ENCODE measurements at regions not wholly inside any gene's neighbourhood (a gene's known extent, or its start where the extent isn't known, plus 50 kb on each side); places are given as distances from the start of the nearest gene placed in this dataset.

DNA sequence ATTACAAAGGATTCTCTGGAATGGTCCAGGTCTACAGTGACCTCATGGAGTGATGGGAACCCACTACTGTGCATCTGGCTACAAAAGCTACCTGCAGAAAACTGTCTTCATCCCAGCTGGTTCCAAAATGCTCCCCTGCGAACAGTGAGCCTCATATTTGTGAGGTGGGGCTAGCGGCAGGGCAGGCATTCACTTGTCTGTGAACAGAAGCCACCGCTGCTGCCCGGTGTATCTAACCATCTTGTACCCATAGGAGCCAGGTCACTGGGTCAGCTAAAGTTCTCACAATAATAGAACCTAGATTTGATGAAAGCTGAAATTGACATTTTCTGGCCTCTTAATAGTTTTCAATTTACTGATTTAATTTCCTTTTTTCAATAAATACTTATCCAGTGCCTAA is 150.7 kb downstream of the KLF13 start:
- TF ChIP-seq, protein P1, sequence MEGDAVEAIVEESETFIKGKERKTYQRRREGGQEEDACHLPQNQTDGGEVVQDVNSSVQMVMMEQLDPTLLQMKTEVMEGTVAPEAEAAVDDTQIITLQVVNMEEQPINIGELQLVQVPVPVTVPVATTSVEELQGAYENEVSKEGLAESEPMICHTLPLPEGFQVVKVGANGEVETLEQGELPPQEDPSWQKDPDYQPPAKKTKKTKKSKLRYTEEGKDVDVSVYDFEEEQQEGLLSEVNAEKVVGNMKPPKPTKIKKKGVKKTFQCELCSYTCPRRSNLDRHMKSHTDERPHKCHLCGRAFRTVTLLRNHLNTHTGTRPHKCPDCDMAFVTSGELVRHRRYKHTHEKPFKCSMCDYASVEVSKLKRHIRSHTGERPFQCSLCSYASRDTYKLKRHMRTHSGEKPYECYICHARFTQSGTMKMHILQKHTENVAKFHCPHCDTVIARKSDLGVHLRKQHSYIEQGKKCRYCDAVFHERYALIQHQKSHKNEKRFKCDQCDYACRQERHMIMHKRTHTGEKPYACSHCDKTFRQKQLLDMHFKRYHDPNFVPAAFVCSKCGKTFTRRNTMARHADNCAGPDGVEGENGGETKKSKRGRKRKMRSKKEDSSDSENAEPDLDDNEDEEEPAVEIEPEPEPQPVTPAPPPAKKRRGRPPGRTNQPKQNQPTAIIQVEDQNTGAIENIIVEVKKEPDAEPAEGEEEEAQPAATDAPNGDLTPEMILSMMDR (IDR thresholded peaks at IDR 0.05) = no peak
- no peak overlapping the region for H3K27ac Mint-ChIP-seq (ENCODE audit: unreplicated experiment)
- DNase-seq (ENCODE audit: low spot score) = no peak
- H3K4me1 Mint-ChIP-seq (ENCODE audit: low read depth) = peaks cover 21% of the 10 kb centered on the region
- H3K36me3 Mint-ChIP-seq (ENCODE audit: low read depth) = peaks cover 2% of the 10 kb centered on the region
- H3K9me3 Mint-ChIP-seq (ENCODE audit: low read depth) = no peaks in the 10 kb centered on the region
- H3K4me3 Mint-ChIP-seq (ENCODE audit: unreplicated experiment) = no peak overlapping the region
- H3K27me3 Mint-ChIP-seq (ENCODE audit: low read depth) = peaks cover 9% of the 10 kb centered on the region

DNA sequence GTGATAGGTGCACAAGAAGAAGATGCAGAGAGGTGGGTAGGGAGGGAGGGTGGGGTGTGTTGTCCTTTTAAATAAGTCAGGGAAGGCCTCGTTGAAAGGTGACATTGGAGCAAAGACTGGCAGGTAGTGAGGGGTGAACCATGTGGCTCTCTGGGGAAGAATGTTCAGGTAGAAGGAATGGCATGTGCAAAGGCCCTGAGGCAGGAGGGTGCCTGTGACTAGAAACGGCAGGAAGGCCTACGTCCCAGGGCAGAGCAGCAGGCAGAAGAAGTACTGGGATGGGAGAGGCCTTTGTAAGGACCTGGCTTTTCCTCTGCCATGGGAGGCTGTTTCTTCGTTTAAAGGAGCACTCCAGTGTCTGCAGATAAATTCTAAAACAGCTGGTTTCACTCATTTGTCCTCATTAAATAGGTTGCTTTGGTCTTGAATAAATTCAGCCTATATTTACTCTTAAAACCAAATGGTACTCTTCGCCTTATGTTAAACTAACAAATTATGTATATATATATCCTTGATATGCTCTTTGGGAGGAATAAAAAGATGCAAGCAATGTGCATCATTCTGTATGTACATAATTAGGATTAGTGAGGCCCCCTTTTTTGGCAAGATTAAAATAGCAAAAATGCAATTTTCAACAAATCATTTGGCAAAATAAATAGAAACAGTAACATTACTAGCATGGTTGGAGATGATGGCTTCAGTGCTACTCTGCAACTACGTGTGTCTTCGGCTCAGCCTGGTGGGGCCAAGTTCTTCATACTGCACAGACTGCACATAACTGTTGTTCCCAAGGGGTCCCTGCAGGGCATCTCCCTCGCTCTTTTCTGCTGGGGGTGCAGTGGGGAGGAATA is 151.4 kb downstream of the KLF13 start:
- Mint-ChIP-seq H3K27ac (ENCODE audit: unreplicated experiment) (no peak overlapping the region), H3K27me3 (ENCODE audit: low read depth) (peaks cover 11% of the 10 kb centered on the region), H3K4me3 (ENCODE audit: unreplicated experiment) (no peak overlapping the region), H3K36me3 (ENCODE audit: low read depth) (peaks cover 2% of the 10 kb centered on the region), H3K9me3 (ENCODE audit: low read depth) (no peaks in the 10 kb centered on the region), H3K4me1 (ENCODE audit: low read depth) (peaks cover 13% of the 10 kb centered on the region)
- DNase-seq (ENCODE audit: low spot score) = no peak
- TF ChIP-seq, protein P1 (IDR thresholded peaks at IDR 0.05) = no peak

DNA sequence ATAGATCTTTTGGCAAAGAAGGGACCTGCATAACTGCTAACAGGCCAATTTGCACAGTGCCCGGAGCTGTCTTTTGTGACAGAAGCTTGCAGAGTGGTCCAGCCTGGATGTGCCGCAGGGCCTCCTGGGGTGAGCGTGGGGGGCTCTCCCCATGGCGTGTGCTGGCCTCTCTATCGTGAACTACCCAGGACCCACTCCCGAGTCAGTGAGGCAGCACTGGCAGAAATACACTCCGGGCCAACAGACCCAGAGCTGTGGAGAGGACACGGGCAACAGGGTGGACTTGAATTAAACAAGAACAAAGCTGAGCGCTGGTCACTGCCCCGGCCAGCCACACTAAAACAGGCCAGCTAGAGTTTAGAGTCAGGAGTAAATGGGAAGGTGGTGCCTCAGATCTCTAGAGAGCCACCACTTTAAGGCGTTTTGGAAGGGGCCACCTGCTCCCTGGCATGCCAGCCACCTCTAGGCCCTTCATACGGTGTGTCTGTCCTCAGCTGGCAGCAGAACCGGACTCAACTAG is 152.1 kb downstream of the KLF13 start:
- TF ChIP-seq, protein P1 (IDR thresholded peaks at IDR 0.05) = no peak
- H3K27ac Mint-ChIP-seq (ENCODE audit: unreplicated experiment) = no peak overlapping the region
- no peak overlapping the region for H3K4me3 Mint-ChIP-seq (ENCODE audit: unreplicated experiment)
- peak; percentile 33 for DNase-seq (ENCODE audit: low spot score)
- peaks cover 11% of the 10 kb centered on the region for H3K27me3 Mint-ChIP-seq (ENCODE audit: low read depth)
- H3K9me3 Mint-ChIP-seq (ENCODE audit: low read depth) = no peaks in the 10 kb centered on the region
- H3K36me3 Mint-ChIP-seq (ENCODE audit: low read depth) = peaks cover 2% of the 10 kb centered on the region
- H3K4me1 Mint-ChIP-seq (ENCODE audit: low read depth) = peaks cover 6% of the 10 kb centered on the region

DNA sequence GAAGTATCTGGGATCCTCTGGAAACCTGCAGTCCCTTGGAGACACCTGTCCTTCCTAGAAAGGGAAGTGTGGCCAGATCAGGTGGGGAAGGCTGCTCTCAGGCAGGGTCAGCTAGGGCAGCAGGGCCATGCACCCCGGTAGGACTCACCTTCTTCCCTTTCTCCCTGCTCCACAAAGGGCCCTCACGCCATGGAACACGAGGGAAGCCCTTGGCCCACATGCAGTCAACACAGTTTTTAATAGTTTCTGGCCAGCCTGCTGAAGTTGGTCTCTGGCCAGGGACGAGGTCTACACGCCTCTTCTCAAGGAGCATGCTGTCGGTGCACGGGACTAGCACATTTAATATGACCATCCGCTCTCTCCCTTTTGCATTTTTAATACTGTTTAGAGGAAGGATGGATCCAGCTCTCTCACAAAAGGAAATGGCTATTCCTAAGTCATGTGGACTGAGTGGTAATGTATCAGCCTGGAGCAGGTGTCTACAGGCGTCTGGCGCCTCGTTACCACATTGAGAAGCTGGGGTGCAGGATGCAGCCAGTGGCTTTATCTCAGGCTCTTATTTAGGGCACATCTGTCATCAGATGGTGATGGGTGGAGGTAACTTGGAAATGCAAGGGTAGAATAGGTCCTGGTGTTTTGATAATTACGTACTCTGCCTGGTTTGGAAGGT is 153.9 kb downstream of the KLF13 start:
- H3K4me3 Mint-ChIP-seq (ENCODE audit: unreplicated experiment) = no peak overlapping the region
- H3K27me3 Mint-ChIP-seq (ENCODE audit: low read depth) = peaks cover 11% of the 10 kb centered on the region
- H3K27ac Mint-ChIP-seq (ENCODE audit: unreplicated experiment) = no peak overlapping the region
- no peaks in the 10 kb centered on the region for H3K9me3 Mint-ChIP-seq (ENCODE audit: low read depth)
- TF ChIP-seq, protein P1 (IDR thresholded peaks at IDR 0.05) = no peak
- peak; percentile 25 for DNase-seq (ENCODE audit: low spot score)
- peaks cover 4% of the 10 kb centered on the region for H3K4me1 Mint-ChIP-seq (ENCODE audit: low read depth)
- H3K36me3 Mint-ChIP-seq (ENCODE audit: low read depth) = peaks cover 2% of the 10 kb centered on the region

DNA sequence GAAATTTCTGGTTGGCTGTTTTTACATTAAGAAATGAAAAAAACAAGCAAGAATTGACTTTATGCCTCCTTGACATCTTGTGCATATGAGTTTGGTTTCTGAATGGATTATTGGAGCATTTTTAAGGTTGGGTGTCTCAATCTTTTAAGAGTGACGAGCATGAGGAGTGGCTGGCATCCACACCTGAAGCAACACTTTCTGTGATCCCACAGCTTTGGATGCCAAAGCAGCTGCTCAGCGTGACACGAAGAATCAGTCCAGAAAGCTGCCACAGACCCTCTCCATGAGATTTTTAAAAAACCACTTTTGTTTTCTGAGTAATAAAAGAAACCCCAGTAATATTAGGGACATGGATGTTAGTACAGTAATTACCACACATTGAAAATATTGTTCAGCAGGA is 154.5 kb downstream of the KLF13 start:
- H3K4me1 Mint-ChIP-seq (ENCODE audit: low read depth) = peaks cover 4% of the 10 kb centered on the region
- no peak overlapping the region for H3K4me3 Mint-ChIP-seq (ENCODE audit: unreplicated experiment)
- H3K36me3 Mint-ChIP-seq (ENCODE audit: low read depth) = peaks cover 2% of the 10 kb centered on the region
- TF ChIP-seq, protein P1 (IDR thresholded peaks at IDR 0.05) = no peak
- DNase-seq (ENCODE audit: low spot score) = no peak
- H3K27ac Mint-ChIP-seq (ENCODE audit: unreplicated experiment) = no peak overlapping the region
- peaks cover 11% of the 10 kb centered on the region for H3K27me3 Mint-ChIP-seq (ENCODE audit: low read depth)
- H3K9me3 Mint-ChIP-seq (ENCODE audit: low read depth) = no peaks in the 10 kb centered on the region
